Hematopoietic multipotent progenitor cell (in vitro differentiated cells): ENCODE measurements at regions not wholly inside any gene's neighbourhood (a gene's known extent, or its start where the extent isn't known, plus 50 kb on each side); places are given as distances from the start of the nearest gene placed in this dataset.

Source experiments
- DNase-seq, 3 donors: peaks; one replicate each; pipeline ENCODE4 v3.0.0-alpha.2; 2011 to 2015; ENCODE audit warnings: low read depth in 2 of 3, low spot score in 2 of 3

DNA sequence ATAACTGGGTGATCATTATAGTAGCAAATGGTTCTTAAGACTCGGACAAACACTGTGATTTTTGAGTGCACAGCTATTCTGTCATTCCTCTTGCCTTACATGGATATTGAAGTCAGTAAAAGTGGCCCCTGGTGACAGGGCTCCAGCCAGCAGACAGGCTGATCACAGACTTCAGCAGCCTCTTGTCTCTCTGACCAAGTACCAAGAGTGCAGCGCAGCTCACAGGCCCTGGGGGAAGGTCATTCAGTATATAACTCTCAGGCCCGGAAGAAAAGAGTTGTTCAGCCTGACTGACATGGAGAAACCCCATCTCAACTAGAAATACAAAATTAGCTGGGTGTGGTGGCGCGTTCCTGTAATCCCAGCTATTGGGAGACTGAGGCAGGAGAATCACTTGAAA lies 202.6 kb downstream of the HRH4 start:
- no peak for DNase-seq

DNA sequence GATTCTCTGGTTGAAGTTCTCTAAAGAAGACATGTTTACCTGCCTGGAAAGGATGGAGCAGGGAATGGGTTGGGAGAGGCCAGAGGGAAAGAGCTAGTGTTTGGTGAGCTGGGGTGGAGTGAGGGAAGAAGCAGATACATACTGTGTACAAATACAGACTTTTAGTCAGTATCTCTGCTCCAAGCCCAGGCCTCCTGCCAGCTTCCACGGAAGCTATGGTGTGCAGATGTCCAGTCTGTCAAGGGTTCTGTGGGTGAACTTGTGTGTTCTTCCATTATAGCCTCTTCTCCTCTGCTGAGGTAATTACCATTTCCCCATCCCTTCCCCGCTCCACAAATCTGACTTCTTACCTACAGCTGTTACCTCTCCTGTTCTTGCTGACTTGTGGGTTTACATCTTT lies 208.6 kb downstream of the HRH4 start:
- no peak for DNase-seq

DNA sequence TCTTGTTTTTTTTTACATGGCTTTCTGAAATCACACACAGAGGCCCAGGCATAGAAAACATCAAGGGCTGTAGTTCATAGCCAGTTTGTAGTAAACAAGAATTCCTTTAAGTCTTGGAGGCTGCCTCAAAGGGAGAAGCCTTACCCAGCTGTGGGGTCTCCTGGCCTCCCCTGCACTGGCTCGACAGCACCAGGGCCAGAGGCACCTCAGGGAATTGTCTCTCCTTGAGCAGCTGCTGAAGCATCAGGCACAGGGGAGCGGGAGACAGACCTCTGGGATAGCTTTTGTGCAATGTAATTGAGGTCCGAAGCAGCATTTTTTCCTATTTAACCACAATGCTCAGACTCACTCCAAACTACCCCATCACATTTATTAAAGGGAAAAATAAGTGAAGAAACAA lies 209.1 kb downstream of the HRH4 start:
- no peak for DNase-seq

DNA sequence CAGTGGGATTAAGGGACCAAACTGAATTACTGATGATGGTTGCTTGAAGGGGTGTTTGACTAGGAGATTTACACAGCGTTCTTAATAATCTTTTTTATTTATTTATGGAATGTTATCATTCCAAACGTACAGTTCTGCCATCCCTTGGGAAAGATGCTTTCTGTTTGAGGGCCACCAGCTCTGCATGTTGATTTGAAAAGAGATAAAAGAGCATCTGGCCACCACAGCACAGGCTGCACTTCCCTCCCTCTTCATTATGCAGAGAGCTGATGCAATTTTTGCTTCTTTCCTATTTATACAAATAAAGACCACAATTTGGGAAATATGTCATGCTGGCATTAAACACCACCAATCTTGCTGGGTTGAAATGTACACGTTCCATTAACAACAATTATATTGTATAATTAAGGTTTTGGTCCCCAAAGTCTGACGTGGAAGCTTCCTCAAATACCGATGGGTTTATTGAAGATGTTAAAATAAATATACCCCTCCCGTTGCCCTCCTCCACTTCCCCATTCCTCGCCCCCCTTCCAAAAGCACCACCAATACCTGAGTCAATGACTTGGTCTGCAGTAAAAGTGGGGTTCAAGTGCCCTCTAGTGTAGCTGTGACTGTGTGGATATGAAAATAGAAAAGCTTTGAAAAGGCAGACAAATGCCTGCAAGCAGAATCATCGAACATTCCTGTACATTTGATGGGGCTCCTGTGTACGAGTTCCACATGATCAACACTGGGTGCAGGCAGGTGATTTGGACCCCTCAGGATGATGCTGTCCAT lies 211.9 kb downstream of the HRH4 start:
- DNase-seq, result peak in 2 of 3 donors; percentile 41 to 71

DNA sequence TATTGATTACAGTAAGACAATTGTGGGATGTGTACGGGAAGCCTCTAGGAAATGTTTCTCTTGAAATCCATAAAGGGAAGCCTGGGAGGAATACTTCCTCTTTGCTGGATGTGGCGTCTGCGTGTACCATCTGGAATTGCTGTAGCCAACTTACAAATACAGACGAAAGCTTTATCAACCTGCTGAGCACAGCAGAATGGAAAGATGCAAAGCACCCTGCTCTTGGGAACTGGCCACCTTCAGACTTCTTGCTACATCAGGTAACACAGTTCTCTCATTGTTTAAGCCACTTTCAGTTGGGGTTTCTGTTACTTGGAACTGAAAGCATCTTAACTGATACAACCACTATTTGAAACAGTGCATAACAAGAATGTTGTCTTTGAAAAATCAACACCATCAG lies 213.8 kb downstream of the HRH4 start:
- no peak for DNase-seq

DNA sequence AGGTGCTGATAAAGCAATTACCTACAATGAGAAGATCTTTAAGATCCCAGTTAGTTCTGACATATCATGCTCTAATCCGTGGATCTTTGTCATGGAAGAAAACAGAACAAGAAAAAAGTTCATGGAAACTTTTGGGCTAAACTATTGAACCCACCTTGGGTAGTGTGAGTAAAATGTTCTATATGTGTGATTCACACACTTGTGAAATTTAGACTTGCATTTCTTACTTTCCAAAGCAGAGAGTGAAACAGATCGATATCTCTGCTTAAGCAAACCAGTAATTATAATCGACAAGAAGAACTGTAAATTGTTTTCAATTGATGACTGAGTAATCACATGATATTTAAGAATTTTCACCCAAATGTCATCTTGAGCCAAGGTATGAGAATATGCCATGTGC lies 214.2 kb downstream of the HRH4 start:
- DNase-seq, result no peak

DNA sequence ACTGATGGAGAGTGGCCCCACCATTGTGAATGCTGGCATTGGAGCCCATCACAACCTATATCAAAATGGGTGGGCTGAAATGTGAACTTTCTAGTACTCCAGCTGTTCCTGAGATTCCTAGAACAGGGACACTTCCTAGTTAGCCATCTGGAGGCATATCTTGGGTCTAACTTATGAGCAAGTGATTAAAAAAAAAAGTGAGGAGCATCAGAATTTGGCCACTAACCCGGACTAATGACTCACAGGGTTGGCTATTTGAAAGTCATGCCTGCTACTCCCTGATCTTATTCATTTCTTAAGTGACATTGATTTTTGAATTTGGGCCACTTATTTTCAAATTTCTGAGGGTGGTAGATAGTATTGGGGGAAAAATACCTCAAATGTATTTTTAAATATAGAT lies 216.6 kb downstream of the HRH4 start:
- DNase-seq, result no peak

DNA sequence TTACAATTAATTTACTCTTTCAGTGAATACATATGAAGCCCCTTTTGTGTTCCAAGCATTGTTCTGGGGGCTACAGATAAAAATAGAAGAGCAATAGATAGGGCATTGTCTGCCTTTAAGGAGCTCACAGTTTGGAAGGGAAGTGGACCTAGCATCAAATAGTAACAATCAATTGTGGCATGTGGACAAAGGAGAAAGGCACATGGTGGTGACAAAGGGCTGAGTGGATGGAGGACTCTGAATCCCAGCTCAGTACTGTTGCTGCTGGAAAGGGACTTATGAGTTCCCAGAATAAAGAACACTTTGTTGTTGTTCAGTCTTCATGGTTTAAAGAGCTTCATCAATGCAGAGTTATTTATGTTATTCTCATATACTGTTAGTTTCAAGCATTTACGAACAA lies 217.7 kb downstream of the HRH4 start:
- DNase-seq, result no peak

DNA sequence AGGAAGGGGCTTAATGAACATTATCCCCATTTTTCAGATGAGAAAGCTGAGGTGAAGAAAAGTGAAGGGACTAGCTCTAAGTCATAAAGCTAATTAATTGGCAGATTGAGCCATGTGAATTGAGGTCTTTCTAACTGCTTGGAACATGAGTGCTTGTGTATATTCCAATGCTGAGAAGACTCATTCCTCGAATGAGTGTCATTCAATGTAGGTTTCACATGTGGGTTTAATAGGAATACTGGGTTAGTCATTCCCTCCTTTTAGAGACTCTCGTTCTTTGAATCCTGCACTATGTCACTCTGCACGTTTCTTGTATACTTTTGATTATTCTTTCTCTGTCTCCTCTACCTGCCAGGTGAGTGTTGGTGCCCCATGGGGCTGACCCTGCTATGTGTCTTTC lies 218.2 kb downstream of the HRH4 start:
- DNase-seq, result no peak

DNA sequence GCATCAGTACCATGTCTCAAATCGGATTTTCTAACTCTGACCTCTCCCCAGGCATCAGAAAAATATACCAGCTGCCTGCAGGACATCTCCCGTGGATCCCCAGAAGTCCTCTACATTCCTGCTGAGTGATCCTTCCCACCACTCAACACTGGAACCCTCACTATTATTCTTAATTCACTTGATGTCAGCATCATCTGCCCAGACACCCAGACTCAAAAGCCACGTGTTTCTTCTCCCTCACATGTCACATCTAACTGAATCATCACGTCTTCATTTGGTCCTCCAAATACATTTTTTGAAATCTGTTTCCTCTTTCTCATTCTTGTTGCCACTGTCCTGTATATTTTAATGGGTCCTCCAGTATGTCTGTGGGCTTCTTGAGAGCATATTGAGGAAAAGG lies 218.6 kb downstream of the HRH4 start:
- no peak for DNase-seq

DNA sequence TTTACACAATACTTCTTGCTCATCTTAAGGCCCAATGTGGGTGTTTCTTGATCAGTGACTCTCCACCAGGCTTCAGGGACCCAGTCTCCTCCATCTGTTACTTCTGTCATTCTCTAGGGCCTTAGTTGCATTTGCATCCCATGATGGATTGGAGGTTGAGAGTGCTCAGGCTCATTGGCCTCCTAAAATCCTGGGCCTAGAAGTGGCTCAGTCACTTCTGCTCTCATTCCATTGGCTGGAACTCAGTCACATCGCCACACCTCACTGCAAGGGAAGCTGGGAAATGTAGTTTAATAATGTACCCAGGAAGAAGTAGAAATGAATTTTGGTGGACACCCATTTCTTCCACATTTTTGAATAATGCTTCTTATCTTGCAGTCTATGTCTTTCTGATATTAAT lies 223.5 kb downstream of the HRH4 start:
- no peak for DNase-seq

DNA sequence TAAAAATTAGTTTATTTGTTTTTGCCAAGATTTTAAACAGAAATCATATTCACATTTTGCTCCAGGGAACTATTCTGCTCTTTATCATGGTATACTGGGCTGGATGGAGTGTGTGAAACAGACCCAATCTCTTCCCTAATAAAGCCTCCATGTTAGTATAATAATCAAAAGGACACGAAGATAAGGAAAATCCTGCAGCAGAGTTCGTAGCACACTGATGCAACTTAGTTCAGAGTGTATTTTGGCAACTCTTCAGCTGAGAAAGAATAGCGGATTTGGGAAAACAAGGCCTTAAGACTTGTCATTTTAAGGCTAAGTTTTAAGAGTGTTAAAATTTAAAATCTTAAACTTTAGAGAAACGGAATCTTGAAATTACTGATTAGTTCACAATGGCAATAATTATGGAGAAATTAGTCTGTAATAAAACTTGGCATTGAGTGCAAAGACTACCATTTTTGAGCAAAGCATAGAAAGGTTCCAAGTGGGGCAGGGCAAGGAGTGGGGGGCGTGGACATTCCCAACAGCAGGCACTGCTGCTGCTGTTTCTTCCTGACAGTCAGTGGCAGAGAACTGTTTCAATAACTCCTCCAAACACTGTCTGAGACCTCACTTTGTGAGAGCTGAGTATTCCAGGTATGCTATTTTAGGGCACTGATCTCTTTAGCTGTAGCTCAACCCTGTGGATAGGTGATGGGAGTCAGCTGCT lies 225.0 kb downstream of the HRH4 start:
- DNase-seq, result no peak

DNA sequence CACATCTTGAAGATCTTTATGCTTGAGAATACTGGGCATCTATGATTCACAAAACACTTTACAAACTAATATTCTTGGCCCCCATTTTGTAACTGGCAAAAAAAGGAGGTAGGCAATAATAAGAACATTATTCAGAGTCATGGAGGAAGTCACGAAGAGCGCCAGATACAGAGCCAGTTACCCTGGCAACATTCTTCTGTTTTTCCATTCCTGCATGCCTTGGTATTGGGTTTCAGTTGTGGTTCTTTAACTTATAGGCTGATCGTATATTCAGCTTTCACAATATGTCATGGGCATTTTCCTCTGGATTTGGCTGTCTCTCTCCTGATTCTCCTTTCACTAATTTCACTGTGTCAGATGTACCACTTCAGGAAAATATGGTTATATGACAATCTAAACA lies 234.7 kb downstream of the HRH4 start:
- no peak for DNase-seq

DNA sequence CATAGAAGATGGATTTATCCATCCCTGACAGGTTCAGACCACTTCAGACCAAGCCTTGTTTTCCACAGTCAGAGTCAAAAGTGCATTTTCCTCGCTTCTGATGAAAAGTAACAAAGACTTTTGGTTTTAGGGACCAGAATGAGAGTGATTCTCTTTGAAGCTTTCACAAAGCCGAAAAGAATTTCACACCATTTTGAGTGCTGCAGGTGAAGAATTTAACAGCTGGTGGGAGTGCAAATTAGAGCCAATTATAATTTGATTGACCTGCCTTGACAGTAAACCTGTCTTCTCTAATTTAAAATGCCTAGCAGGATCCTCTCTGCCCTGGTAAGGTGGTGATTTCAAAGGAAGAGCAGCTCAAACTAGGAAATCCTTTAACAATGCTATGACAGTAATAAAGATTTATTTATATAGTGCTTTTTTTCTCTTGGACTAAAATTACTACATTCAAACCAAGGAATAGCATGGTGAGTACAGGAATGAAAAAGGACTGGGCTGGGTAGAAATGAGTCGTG lies 241.6 kb downstream of the HRH4 start:
- no peak for DNase-seq

DNA sequence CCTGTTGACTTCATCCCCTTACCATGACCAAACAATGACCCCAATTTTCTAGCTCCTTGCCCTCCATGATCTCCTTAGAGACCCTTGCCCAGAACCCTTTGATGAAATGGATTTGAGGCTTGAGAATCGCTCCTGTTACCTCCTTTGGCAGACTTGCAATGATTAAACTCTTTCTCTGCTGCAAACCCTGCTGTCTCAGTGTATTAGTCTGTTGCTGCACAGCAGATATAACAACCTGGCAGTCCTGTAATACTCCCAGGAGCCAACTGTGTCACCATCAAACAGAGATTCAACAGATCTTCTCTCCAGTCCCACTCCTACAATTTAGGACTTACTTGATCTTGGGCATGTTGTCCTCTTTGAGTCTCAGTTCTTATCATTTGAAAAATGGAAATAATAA lies 242.9 kb downstream of the HRH4 start:
- DNase-seq, result no peak

DNA sequence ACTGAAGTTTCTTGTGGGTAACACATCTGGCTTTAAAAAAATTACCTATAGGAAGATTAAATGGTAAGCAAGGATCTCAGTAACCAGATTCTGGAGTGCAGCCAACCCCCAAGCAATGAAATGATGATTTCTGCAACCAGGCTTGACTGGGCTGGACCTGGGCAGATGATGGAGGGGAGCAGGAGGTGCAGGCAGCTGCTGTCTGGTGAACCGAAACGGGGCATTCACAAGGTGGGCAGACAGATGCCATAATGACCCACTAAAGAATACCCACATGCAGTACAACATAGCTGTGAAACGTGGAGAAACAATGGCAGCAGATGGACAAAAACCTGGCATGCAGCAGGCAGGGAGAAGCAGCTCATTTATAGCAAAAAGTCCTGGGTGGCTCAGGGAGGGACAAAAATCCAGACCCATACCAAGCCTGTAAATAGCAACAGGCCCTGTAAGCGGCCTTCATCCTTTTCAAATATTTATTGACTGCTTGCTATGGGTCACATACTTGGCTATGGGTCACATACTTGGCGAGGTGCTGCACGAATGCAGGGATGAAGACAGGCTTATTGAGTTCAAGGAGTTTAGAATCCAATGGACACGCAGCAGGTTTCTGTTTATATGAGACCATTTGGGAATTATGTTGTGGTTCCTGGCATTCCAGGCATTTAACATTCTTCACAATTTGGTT lies 244.7 kb downstream of the HRH4 start:
- no peak for DNase-seq

DNA sequence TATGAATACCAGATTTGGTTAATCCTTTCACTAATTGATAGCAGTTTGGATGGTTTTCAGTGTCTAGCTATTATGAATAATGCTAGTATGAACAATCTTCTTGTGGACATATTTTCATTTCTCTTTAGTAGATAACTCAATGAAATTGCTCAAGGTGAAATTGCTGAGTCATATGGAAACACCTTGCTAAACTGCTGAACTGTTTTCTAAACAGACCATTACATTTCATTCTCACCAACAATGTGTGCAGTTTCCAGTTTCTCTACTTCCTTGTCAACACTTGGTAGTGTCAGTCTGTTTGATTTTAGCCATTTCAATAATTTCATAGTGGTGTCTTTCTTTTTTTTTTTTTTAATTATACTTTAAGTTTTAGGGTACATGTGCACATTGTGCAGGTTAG lies 250.0 kb downstream of the HRH4 start:
- no peak for DNase-seq

DNA sequence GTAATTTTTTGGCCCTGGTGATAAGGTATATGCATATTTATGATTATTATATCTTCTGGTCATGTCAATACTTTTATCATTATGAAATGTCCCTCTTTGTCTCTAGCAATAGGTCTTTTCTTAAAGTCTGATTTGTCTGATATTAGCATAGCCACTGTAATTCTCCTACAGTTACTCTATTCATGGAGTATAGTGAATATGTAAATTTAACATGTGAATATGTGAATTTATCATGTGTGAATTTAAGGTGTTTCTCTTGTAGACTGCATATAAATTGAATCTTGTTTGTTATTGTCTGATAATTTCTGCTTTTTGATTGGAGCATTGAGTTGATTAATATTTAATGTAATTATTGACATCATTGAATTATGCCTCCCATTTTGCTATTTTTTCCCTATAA lies 259.4 kb downstream of the HRH4 start:
- DNase-seq, result no peak

DNA sequence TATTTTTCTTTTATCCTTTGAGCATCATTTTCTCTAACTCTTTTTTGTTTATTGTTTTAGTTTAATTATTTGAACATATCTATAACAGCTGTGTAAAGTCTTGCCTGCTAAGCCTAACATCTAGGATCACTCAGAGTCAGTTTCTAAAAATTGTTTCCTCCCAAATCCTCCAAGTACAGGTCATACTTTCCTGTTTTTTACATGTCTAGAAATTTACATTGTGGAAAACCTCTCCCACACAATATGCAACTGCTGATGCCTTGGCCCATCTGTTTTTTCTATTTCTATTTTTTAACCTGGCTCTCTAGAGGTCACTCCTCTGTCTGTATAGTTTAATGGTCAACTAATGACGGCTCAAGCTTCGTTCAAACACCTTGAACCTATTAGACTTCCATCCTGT lies 261.0 kb downstream of the HRH4 start:
- no peak for DNase-seq

DNA sequence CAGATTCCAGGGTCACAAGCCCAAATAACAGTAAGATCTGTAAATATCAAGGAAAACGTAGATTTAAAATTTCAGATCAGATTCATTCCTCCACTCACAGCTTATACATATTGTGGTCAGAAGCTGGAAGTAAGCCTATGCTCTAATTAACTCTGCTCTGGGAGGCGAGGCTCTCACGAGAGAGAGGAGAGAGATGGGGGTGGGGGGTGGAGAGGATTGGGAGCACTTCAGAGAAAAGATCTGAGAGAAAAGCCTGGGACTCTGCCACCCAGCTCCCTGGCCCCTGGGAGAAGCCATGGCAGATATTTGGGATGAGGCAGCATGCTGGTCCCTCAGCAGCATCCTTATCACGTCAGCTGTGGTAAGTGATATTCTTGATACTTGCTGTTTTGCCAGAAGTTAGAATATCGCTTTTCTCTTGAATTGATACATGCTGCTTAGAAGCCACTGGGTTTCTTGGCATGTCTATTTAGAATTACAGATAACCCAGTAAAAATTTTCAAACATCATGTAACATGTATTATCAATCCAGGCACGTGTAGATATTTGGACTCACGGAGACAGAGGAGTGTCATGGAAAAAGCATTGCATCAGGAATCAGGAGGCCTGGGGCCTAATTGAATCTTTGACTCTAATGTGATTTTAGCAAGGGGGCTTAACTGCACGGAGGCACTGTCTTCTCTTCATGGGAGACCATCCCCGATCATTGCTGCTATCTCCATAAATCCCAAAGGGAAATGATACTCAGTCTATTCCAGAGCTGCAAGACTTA lies 265.4 kb downstream of the HRH4 start:
- no peak for DNase-seq
